Suprapubic skin (tissue), 4 donors: ENCODE measurements at regions not wholly inside any gene's neighbourhood (a gene's known extent, or its start where the extent isn't known, plus 50 kb on each side); places are given as distances from the start of the nearest gene placed in this dataset.

Source experiments
- POLR2A ChIP-seq, 2 donors: fragments of 450-650 bp; IDR thresholded peaks; one replicate each; pipeline ENCODE4 v1.6.1; 2017; ENCODE audit warnings: antibody characterized with exemption in 2 of 2, mild to moderate bottlenecking in 2 of 2, moderate library complexity in 2 of 2
- POLR2AphosphoS5 ChIP-seq, 3 donors: sonication (generic); formaldehyde crosslinking; IDR thresholded peaks; one replicate each; pipeline ENCODE4 v1.6.1; 2017; ENCODE audit warnings: antibody characterized with exemption in 3 of 3
- TF ChIP-seq, protein P1 (sequence below), 2 donors: fragments of 200-600 bp in 1 of 2; fragments of 450-650 bp in 1 of 2; sonication (generic) in 1 of 2; IDR thresholded peaks; one replicate each; pipeline ENCODE4 v1.5.1; 2016 to 2019; ENCODE audit warnings: antibody characterized with exemption in 2 of 2, mild to moderate bottlenecking in 1 of 2, moderate library complexity in 1 of 2

DNA sequence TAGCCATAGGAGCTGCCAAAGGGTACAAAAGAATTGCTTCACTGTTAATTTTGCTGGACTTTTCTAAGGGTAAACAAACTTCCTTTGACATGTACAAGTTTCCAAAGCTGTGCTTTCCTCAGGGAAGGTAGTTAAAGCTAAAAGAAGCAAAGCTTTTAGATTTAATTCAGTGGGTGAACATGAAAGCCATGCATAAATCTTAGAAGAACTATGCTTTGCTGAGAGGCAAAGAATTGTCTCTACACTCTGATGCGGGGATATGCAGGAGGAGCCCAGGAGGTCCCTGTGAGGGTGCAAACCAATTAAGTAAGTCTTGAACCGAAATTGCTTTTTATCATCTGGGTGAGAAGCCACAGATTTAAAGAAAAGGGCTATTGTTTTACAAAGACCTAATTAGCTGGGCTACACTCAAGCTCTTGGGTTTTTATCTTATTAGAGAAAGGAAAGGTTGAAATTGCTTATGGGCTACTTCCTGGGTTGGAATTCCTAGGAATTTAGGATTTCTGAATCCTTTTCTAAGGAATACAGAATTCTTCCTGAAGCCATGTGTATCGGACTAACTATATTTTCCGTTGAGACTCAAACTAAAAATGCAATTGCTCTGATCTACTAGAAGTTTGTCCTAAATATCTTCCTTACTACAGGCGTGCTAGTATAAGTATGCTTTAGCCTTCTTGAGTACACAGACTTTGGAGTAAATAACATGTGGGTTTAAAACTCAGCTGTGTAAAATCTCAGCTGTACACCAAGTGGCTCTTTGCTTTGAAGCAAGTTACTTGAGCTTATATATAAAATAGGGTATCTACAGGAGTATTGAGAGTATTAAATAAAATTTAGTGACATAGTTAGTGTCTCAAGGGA is 188.4 kb upstream of the ANK2 start:
- TF ChIP-seq POLR2A (IDR thresholded peaks at IDR 0.05) = no peak
- TF ChIP-seq, protein P1, sequence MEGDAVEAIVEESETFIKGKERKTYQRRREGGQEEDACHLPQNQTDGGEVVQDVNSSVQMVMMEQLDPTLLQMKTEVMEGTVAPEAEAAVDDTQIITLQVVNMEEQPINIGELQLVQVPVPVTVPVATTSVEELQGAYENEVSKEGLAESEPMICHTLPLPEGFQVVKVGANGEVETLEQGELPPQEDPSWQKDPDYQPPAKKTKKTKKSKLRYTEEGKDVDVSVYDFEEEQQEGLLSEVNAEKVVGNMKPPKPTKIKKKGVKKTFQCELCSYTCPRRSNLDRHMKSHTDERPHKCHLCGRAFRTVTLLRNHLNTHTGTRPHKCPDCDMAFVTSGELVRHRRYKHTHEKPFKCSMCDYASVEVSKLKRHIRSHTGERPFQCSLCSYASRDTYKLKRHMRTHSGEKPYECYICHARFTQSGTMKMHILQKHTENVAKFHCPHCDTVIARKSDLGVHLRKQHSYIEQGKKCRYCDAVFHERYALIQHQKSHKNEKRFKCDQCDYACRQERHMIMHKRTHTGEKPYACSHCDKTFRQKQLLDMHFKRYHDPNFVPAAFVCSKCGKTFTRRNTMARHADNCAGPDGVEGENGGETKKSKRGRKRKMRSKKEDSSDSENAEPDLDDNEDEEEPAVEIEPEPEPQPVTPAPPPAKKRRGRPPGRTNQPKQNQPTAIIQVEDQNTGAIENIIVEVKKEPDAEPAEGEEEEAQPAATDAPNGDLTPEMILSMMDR (IDR thresholded peaks at IDR 0.05) = no peak
- no peak for TF ChIP-seq POLR2AphosphoS5 (IDR thresholded peaks at IDR 0.05)
